ENCODE measurements at regions not wholly inside any gene's neighbourhood (a gene's known extent, or its start where the extent isn't known, plus 50 kb on each side); places are given as distances from the start of the nearest gene placed in this dataset.
"Not testable (repeated sequence)": the region's sequence is repeated elsewhere in the genome, so short reads cannot be mapped to it uniquely, and the experiment has no call there.

DNA sequence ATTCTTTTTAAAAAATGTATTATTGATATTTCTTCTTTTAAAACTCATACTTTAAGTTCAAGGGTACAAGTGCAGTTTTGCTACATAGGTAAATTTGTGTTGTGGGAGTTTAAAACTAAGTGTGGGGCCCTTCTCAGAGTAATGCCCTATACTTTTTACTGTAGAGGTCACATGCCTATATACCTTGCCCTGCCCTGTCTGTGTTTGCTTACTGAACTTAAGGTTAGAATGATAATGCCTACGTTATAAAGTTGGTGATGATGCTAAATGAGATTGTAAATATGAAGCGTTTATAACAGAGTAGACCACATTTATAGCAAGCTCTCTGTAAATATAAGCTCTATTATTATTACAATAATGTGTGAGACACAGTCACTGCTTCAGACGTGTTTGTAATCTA lies 261.9 kb downstream of the RASSF9 start:
- no peak for DNase-seq (ENCODE audit: low spot score)

DNA sequence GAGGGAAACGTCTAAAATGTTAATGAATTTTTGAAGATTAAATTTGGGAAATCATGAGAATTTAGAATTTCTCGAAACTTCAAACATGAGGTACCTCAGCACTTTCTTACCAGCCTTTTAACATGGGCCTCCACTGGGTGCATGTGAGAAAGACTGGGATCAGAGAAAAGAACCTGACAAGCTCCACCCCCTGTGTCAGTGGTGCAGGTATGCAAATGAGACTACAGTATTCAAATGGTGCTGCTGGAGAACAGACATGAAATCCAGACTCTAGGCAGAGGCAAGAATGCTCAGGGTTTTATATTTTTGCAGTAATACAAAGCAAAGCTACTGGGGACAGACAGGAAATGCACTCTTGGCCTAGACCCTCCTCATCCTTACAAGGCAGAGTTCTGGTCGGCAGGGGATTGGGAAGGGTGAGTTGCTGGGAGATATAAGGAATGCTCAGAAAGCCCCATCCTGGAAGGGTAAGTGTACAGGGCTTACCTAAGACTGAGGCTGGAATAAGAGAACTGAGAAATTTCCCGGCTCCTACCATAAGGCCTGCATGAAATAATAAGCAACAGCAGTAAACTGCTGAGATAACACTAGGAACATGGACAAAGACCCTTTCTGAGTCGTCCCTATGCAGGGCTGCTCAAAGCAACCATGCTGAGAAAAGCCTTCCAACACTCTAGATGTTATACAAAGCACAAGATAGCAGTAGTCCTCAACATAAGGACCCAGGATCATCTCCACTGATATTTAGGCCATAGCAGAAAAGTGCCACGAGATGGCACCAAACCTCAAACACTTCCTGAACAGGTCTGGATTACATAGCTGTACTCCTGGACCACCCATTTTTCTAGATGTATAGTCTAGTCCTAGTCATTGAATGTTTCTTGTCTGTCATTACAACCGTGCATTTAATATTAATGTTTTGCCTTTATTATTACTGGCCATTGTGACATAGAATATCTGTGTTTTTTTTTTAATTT lies 260.8 kb downstream of the RASSF9 start:
- DNase-seq (ENCODE audit: low spot score): peak; percentile 62

DNA sequence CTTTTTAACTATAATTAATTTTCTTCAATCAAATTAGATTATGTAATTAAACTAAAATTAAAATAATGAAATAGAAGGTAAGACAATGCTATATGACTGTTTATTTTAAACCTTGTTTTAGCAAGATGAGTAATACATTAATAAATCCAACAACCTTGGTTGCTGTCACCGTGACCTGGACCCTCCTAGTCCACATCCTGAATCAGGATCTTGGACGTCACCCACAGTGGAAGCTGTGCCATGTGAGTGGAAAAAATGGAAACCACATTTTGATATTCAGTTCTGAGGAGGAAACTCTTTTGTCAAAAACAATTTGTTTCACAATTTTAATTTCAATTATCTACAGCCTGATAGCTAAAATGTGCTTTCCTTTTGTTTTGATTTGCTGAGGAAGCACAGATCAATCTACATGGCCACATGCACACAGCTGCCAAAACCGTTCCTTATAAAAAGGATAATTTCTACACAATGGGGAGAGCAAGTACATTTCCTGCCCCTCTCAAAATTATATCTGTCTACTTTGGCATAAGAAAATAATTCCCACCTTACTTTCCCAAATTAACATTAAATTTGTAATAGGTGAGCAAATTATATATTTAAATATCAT lies 255.5 kb downstream of the RASSF9 start:
- no peak for DNase-seq (ENCODE audit: low spot score)

DNA sequence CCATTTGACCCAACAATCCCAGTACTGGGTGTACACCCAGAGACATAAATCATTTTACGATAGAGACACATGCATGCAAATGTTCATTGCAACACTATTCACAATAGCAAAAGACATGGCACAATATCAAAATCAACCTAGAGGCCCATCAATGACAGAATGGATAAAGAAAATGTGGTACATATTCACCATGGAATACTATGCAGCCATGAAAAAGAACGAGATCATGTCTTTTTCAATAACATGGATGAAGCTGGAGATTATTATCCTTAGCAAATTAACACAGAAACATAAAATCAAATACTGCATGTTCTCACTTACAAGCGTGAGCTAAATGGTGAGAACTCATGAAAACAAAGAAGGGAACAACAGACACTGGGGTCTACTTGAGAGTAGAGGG lies 249.1 kb downstream of the RASSF9 start:
- no peak for DNase-seq (ENCODE audit: low spot score)

DNA sequence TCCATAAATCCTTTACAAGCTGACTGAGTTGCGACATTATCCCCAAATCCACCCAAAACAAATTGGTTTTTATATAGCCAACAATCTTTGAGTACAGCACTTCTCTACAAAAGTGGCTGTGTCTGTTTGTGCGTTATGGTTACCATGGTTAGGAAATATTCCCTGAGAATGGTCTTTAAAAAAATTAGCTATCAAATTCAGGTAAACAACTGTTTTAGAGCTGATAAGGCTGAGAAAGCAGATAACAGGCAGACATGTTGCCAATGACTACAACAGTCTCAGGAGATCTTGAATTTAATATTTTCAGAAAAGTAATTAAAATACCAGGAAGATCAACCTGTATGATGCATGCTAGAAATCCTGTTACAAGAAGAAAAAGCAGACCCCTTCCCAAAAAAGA lies 248.0 kb downstream of the RASSF9 start:
- DNase-seq (ENCODE audit: low spot score): no peak

DNA sequence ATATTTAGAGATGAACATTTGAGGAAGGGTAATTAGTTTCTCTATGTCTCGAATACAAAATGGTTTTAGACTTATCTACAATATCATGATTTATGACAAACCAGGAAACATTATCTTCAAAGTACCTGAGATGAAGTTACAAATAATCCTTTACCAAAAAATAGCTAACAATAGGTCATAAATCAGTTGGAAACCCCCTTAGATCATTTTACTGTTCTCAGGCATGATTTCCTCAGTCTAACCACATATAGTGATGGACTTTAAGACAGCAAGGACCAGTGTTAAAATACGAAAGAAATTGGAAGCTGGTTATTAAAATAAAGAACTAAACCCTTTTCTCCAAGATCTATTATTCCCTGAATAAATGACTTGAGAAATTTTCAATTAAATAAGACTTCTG lies 235.4 kb downstream of the RASSF9 start:
- no peak for DNase-seq (ENCODE audit: low spot score)

DNA sequence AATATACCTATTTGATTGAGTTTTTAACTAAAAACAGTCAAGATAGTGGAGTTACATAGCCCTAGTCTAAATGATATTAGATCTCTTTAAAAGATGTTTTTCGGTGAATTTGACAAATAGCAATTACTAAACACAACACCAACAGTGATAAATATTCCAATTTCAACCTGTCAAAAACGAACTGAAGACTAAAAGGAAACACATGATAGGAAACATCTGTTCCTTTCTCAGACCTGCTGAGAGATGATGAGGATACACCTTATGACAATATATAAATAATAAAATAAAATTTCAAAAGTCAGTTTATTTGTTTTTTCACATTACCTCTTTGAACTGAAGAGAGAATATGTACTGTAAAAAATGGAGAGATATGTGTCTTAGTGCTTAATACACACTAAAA lies 232.7 kb downstream of the RASSF9 start:
- no peak for DNase-seq (ENCODE audit: low spot score)

GRCh38 chr12:85606455-85606854 lies 229.8 kb downstream of the RASSF9 start:
- DNase-seq (ENCODE audit: low spot score): no peak

GRCh38 chr12:85609778-85610177 lies 226.4 kb downstream of the RASSF9 start:
- DNase-seq (ENCODE audit: low spot score): no peak

GRCh38 chr12:85610194-85610593 lies 226.0 kb downstream of the RASSF9 start:
- no peak for DNase-seq (ENCODE audit: low spot score)

GRCh38 chr12:85616201-85616600 lies 220.0 kb downstream of the RASSF9 start:
- DNase-seq (ENCODE audit: low spot score): no peak

GRCh38 chr12:85617307-85618091 lies 218.7 kb downstream of the RASSF9 start:
- no peak for DNase-seq (ENCODE audit: low spot score)

DNA sequence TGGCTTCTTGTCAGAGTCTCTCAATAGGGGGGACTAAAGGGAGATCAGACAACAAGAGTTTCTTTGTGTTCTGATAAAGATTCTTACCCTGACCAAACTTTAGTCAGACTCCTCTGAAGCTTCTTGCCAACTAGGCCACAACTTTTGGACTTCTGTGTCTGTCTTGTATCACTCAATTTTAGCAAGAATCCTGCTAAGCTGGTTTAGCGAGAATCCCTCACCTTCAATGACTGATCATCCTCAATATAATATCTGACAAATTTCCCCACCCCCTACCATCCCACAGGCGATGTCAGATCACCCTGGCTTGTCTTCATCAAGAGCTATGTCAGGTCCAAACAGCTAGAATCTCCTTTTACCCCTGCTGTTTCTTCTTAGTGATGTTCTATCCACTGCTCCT lies 215.2 kb downstream of the RASSF9 start:
- no peak for DNase-seq (ENCODE audit: low spot score)

- DNase-seq (ENCODE audit: low spot score): no peak
Observed at GRCh38 chr12:85623763-85624162, 212.4 kb downstream of the RASSF9 start.

- DNase-seq (ENCODE audit: low spot score): no peak
Observed at GRCh38 chr12:85625467-85625866, 210.7 kb downstream of the RASSF9 start.

- no peak for DNase-seq (ENCODE audit: low spot score)
Observed at GRCh38 chr12:85626001-85626783, 210.0 kb downstream of the RASSF9 start.

DNA sequence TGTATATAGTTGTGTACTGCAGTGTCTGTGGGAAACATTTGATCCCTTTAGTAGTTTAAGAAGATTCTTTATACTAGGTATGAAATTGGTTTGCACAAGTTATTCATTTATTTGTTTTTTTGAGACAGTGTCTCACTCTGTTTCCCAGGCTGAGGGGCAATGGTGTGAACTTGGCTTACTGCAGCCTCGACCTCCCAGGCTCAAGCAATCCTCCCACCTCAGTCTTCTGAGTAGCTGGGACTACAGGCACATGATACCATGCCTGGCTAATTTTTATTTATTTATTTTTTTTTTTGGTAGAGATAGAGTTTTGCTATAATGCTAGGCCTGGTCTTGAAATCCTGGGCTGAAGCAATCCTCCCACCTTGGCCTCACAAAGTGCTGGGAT lies 209.4 kb downstream of the RASSF9 start:
- DNase-seq (ENCODE audit: low spot score): no peak

GRCh38 chr12:85627584-85627983 lies 208.6 kb downstream of the RASSF9 start:
- no peak for DNase-seq (ENCODE audit: low spot score)

DNA sequence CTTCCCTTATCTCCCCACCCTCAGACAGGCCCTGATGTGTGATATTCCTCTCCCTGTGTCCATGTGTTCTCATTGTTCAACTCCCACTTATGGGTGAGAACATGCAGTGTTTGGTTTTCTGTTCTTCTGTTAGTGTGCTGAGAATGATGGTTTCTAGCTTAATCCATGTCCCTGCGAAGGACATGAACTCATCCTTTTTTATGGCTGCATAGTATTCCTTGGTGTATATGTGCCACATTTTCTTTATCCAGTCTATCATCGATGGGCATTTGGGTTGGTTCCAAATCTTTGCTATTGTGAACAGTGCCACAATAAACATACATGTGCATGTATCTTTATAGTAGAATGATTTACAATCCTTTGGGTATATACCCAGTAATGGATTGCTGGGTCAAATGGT lies 207.6 kb downstream of the RASSF9 start:
- not testable (repeated sequence) for DNase-seq (ENCODE audit: low spot score)

- DNase-seq (ENCODE audit: low spot score): no peak
Observed at GRCh38 chr12:85630851-85631250, 205.4 kb downstream of the RASSF9 start.

DNA sequence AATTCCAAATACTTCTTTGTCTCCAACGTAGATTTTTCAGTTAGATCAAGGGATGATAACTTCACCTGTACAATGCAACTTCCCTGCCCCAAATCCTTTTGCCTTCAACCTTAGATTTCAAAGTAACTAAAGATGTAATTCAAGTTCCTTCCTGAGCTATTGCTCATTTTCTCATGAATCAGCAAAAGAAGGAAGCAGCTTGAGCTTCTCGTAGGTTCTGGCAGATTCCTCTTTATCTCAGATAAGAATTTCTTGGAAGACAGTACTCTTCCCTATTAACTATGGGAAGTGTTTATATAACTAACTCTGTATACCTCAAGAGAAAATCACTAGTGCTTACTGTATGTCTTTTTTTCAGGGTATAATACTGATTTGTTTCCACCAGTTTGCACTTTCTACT lies 203.8 kb downstream of the RASSF9 start:
- DNase-seq (ENCODE audit: low spot score): no peak

- no peak for DNase-seq (ENCODE audit: low spot score)
Observed at GRCh38 chr12:85633491-85633890, 202.7 kb downstream of the RASSF9 start.

Data from SW480 (cell line).